ENCODE measurements at regions not wholly inside any gene's neighbourhood (a gene's known extent, or its start where the extent isn't known, plus 50 kb on each side); places are given as distances from the start of the nearest gene placed in this dataset.
"Not testable (repeated sequence)": the region's sequence is repeated elsewhere in the genome, so short reads cannot be mapped to it uniquely, and the experiment has no call there.

DNA sequence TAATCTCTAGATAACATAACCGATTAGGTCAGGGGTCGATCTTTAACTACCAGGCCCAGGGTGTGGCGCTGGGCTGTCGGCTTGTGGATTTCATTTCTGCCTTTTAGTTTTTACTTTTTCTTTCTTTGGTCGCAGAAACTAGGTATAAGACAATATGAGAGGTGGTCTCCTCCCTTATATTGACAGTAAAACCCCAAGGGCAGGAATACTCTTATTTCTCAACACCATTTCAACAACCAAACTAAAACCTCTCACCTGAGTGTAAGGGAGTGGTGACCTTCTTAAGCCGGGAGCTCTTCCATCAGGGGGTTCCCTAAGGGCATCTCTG lies 144.4 kb upstream of the GRK3 start:
- not testable (repeated sequence) for H3K27ac ChIP-seq (ENCODE audit: low read depth, low read length); H3K4me3 ChIP-seq (ENCODE audit: low read depth, low read length); H3K9me3 ChIP-seq (ENCODE audit: control insufficient read depth, insufficient read depth, low read length); DNase-seq (ENCODE audit: low read depth in 4 of 6, low spot score in 6 of 6); H3K36me3 ChIP-seq (ENCODE audit: control insufficient read depth, insufficient read depth, low read length)
- Histone ChIP-seq H3K4me1 (ENCODE audit: control insufficient read depth, insufficient read depth, low read length) (peaks cover 22% of the 10 kb centered on the region), H3K27me3 (ENCODE audit: control insufficient read depth, insufficient read depth, low read length) (peaks cover 43% of the 10 kb centered on the region)
- WGBS (ENCODE audit: insufficient coverage): no CpG with 5 or more reads among the region's 6 CpGs

DNA sequence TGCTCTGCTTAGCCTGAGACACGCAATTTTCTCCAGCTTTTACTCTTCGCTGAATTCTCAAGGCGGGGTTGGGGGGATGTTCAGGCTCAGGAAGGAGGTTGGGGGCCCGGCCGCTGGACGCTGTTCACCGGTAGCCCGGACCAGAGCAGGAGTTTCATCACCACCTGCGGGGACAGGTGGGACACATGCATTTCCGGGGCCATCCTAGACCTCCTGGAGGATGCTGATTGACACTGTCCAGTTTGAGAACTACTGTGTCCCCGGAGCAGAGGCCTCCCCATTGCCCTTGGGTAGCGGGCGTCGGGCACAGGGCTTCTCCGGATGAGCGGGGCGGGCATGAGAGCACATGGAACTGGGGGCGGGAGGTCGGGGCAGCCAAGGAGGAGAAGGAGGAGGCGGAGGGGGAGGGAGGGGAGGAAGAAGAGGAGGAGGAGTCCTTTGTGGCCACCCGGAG lies 144.0 kb upstream of the GRK3 start:
- 4% methylated on average over 19 of the region's 21 CpGs for WGBS (ENCODE audit: insufficient coverage)
- Histone ChIP-seq H3K4me3 (ENCODE audit: low read depth, low read length) (no peak overlapping the region), H3K36me3 (ENCODE audit: control insufficient read depth, insufficient read depth, low read length) (no peaks in the 10 kb centered on the region), H3K4me1 (ENCODE audit: control insufficient read depth, insufficient read depth, low read length) (peaks cover 22% of the 10 kb centered on the region), H3K9me3 (ENCODE audit: control insufficient read depth, insufficient read depth, low read length) (no peaks in the 10 kb centered on the region), H3K27ac (ENCODE audit: low read depth, low read length) (no peak overlapping the region), H3K27me3 (ENCODE audit: control insufficient read depth, insufficient read depth, low read length) (peaks cover 43% of the 10 kb centered on the region)
- no peak for DNase-seq (ENCODE audit: low read depth in 4 of 6, low spot score in 6 of 6)

DNA sequence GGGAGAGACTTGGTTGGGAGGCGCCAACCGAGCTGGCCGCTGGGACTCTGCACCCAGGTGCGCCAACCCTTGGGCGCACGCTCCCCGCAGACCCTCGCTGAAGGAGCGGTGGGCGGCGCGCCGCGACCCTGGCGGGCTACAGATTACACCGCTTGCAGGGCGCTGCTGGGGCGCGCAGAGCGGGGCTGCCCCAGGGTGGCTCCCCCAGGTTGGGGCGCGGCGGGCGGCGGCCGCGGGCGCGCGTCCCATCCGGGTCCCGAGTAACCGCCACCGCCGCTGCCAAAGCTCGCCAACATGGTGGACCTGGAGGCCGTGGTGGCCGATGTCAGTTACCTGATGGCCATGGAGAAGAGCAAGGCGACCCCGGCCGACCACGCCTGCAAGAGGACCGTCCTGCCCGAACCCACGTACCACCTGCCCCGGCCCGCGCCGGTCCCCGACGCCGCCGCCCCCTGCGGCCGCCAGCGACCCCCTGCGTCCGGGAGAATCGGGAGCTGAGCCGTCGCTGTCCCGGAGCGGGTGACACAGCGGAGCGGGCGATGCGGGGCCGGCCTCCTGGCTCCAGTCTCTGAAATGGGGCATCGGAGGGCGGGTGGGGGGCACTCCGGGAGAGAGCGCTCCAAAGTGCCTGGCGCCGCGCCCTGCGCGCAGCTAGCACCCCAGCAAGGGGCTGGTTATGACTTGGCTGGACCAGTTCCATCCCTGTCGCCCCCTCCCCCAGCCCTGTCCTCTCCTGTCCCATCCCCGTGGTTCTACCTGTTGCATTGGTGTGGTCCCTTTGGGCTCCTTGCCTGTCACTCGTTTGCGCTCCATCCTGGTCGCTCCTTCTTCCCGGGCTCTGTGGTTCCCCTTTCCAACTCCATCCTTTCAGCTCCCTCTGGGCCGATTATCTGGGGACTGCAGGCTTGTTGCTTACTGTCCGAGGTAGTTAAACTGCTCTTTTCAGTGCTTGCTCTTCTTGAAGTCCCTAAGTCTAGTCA lies 143.3 kb upstream of the GRK3 start:
- Histone ChIP-seq H3K27me3 (ENCODE audit: control insufficient read depth, insufficient read depth, low read length) (peaks cover 43% of the 10 kb centered on the region), H3K4me3 (ENCODE audit: low read depth, low read length) (no peak overlapping the region), H3K36me3 (ENCODE audit: control insufficient read depth, insufficient read depth, low read length) (no peaks in the 10 kb centered on the region), H3K27ac (ENCODE audit: low read depth, low read length) (no peak overlapping the region), H3K9me3 (ENCODE audit: control insufficient read depth, insufficient read depth, low read length) (no peaks in the 10 kb centered on the region), H3K4me1 (ENCODE audit: control insufficient read depth, insufficient read depth, low read length) (peaks cover 22% of the 10 kb centered on the region)
- DNase-seq (ENCODE audit: low read depth in 4 of 6, low spot score in 6 of 6): peak in 2 of 6 donors; percentile 27 to 45
- under 1% methylated on average over 85 of the region's 85 CpGs for WGBS (ENCODE audit: insufficient coverage)

DNA sequence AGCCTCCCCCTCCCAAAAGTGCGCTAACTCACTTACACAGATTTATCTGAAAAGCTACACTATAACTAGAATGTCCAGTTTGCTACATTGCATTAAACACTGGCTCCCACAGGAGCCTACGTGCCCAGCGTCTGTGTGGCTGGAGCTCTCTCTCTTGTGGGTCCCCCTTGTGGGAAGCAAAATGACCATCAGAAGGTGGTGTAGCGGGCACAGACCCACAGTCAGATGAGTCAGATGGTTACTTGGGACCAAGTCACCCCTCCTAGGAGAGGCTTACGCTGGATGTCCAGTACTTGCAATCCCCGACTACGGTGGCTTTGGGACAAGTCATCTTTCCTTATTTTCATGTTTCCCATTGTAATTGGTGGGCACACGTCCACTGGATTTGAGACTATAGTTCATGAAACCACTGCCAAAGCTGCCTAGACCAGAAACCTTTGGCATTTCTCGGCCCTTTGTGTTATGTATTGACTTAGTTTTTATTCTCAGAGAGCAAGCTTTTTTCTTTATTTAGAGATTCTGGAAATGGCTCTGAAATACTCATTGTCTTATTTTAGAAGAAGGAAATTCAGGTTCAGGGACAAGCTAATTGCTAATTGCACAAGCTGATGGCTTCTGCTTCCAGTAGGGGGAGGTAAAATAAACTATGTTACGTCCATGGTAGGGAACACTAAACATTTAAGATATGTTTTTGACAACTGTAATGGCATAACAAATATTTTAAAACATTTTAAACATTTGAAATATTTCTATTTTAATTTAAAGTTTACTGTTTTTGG lies 137.8 kb upstream of the GRK3 start:
- H3K27me3 ChIP-seq (ENCODE audit: control insufficient read depth, insufficient read depth, low read length): peaks cover 21% of the 10 kb centered on the region
- 92% methylated on average over 5 of the region's 10 CpGs for WGBS (ENCODE audit: insufficient coverage)

DNA sequence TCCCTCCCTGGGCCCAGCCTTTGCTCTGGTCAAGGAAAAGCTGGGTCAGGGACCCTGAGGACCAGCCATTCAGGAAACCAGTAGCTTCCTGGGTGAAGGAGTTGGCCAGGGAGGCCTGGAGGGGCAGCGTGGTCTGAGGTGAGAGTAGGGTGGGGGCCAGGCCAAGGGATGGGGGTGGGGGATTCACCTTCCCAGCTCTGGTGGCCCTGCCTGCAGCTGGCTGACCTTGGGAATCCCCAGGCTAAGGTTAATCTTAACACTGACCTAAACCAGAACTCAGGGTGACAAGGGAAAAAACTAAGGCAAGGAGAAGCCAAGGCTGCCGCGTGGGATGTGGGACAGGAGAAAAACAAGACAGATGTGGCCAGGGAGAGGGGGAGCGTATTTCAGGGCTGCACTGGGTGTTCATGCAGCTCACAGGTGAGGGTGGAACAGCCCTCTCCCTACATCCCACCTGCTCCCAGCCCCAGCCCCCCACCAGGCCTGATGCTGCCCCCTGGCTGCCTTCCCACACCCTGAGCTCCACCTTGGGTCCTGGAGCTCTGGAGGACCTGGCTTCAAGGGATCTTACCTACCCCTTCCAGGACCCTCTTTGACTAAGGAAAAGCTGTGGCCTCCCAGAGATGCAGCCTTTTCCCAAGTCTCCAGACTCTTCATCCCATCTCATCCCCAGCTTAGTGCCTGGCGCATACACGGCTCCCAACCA lies 132.7 kb upstream of the GRK3 start:
- not testable (repeated sequence) for DNase-seq (ENCODE audit: low read depth in 4 of 6, low spot score in 6 of 6); H3K36me3 ChIP-seq (ENCODE audit: control insufficient read depth, insufficient read depth, low read length); H3K27ac ChIP-seq (ENCODE audit: low read depth, low read length); H3K4me3 ChIP-seq (ENCODE audit: low read depth, low read length); H3K27me3 ChIP-seq (ENCODE audit: control insufficient read depth, insufficient read depth, low read length); H3K4me1 ChIP-seq (ENCODE audit: control insufficient read depth, insufficient read depth, low read length); H3K9me3 ChIP-seq (ENCODE audit: control insufficient read depth, insufficient read depth, low read length)
- WGBS (ENCODE audit: insufficient coverage): no CpG with 5 or more reads among the region's 6 CpGs

More for the DNA sequence above, 137.8 kb upstream of the GRK3 start:
- not testable (repeated sequence) for H3K27ac ChIP-seq (ENCODE audit: low read depth, low read length); H3K9me3 ChIP-seq (ENCODE audit: control insufficient read depth, insufficient read depth, low read length); H3K4me1 ChIP-seq (ENCODE audit: control insufficient read depth, insufficient read depth, low read length); H3K36me3 ChIP-seq (ENCODE audit: control insufficient read depth, insufficient read depth, low read length); DNase-seq (ENCODE audit: low read depth in 4 of 6, low spot score in 6 of 6); H3K4me3 ChIP-seq (ENCODE audit: low read depth, low read length)

DNA sequence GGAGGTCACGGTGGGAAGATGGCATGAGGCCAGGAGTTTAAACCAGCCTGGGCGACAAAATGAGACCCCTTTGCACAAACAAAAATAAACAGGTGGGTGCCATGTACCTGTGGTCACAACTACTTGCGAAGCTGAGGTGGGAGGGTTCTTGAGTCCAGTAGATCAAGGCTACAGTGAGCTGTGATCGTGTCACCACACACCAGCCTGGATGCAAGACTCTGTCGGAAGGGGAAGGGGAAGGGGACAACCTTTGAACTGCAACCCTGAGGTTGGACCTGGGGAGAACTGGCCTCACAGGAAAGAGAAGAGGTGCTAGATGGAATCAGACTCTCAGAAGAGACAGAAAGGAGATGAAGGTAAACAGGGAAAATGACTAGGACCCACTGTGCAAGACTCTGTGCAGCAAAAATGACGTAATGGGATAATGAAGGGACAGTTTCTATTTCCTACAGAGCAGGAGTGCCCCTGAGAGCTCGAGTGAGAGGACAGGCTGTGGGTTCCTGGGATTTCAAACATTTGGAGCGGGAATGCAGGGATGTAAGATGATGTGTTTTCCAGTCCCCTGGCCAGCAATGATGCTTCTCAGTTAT lies 131.0 kb upstream of the GRK3 start:
- not testable (repeated sequence) for H3K36me3 ChIP-seq (ENCODE audit: control insufficient read depth, insufficient read depth, low read length); H3K27ac ChIP-seq (ENCODE audit: low read depth, low read length); H3K4me3 ChIP-seq (ENCODE audit: low read depth, low read length); H3K9me3 ChIP-seq (ENCODE audit: control insufficient read depth, insufficient read depth, low read length); DNase-seq (ENCODE audit: low read depth in 4 of 6, low spot score in 6 of 6); H3K27me3 ChIP-seq (ENCODE audit: control insufficient read depth, insufficient read depth, low read length)
- H3K4me1 ChIP-seq (ENCODE audit: control insufficient read depth, insufficient read depth, low read length): peaks cover 13% of the 10 kb centered on the region
- WGBS (ENCODE audit: insufficient coverage): 83% methylated on average over 5 of the region's 8 CpGs

DNA sequence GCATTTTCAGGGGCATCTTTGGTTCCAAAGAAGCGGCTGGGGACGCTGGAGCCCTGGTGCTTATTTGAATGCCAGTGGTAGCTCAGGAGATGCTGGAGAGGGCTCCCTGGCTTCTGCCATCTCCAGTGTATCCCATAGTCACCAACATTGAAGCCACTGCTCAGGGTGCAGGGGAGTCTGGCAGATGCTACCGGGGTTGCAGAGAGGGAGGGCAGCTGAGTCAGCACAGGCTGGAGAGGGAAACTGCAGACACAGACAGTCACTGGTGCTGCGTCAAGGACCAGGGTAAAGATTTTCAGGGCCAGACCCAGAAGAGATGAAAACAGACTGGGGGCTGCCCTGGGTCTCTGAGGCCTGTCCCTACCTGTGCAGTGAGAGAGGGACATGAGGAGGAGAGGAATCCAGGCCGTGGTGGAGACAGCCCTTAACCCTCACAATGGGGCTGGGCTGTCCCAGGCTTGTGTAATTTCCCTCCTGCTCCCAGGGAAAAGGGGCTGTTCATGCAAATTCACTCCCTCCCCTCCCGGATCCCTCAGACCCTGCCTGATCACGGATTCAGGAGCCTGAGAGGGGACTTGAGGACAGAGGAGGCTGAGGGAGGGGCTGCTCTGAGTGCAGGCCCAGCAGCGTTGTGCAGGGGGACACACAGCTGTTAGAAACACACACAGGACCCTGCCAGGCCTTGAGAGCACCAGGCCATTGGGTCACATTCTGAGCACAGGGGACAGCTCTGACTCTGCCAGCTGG lies 126.9 kb upstream of the GRK3 start:
- Histone ChIP-seq H3K4me3 (ENCODE audit: low read depth, low read length) (no peak overlapping the region), H3K27ac (ENCODE audit: low read depth, low read length) (no peak overlapping the region), H3K9me3 (ENCODE audit: control insufficient read depth, insufficient read depth, low read length) (no peaks in the 10 kb centered on the region), H3K36me3 (ENCODE audit: control insufficient read depth, insufficient read depth, low read length) (no peaks in the 10 kb centered on the region), H3K27me3 (ENCODE audit: control insufficient read depth, insufficient read depth, low read length) (no peaks in the 10 kb centered on the region), H3K4me1 (ENCODE audit: control insufficient read depth, insufficient read depth, low read length) (peaks cover 13% of the 10 kb centered on the region)
- peak in 2 of 6 donors; percentile 24 to 32 for DNase-seq (ENCODE audit: low read depth in 4 of 6, low spot score in 6 of 6)
- 41% methylated on average over 6 of the region's 8 CpGs for WGBS (ENCODE audit: insufficient coverage)

DNA sequence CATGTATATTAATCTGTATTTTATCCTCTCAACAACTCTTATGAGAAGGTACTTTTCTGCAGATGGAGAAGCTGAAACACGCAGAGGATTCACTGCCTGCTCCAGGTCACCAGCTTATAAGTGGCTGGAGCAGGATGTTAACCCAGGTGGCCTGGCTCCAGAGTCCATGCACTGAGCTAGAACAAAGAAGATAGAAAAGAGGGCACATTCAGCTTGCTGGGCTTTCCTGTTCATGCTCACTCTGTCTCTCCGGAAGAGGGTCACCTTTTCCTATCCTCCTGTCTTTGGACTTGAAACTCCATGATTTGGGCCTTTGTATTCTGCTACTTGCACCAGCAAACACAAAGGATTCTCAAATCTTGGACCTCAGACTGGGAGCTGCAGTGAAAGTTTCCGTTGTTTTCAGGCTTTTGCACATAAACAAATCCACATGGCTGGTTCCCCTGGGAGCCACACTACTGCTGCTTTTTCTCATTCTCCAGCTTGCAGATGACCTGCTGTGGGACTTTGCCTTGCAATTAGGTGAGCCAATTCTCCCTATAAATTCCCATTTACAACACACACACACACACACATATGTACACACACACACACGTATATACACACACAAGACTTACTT lies 117.3 kb upstream of the GRK3 start:
- peak overlapping the region; percentile 68 for H3K4me3 ChIP-seq (ENCODE audit: low read depth, low read length)
- peaks cover 6% of the 10 kb centered on the region for H3K36me3 ChIP-seq (ENCODE audit: control insufficient read depth, insufficient read depth, low read length)
- H3K27ac ChIP-seq (ENCODE audit: low read depth, low read length): no peak overlapping the region
- DNase-seq (ENCODE audit: low read depth in 4 of 6, low spot score in 6 of 6): peak in 2 of 6 donors; percentile 4 to 74
- no peaks in the 10 kb centered on the region for H3K27me3 ChIP-seq (ENCODE audit: control insufficient read depth, insufficient read depth, low read length)
- H3K9me3 ChIP-seq (ENCODE audit: control insufficient read depth, insufficient read depth, low read length): no peaks in the 10 kb centered on the region
- peaks cover 14% of the 10 kb centered on the region for H3K4me1 ChIP-seq (ENCODE audit: control insufficient read depth, insufficient read depth, low read length)
- WGBS (ENCODE audit: insufficient coverage): 48% methylated on average over 3 of the region's 4 CpGs
